ENCODE measurements at regions not wholly inside any gene's neighbourhood (a gene's known extent, or its start where the extent isn't known, plus 50 kb on each side); places are given as distances from the start of the nearest gene placed in this dataset.
"Not testable (repeated sequence)": the region's sequence is repeated elsewhere in the genome, so short reads cannot be mapped to it uniquely, and the experiment has no call there.

DNA sequence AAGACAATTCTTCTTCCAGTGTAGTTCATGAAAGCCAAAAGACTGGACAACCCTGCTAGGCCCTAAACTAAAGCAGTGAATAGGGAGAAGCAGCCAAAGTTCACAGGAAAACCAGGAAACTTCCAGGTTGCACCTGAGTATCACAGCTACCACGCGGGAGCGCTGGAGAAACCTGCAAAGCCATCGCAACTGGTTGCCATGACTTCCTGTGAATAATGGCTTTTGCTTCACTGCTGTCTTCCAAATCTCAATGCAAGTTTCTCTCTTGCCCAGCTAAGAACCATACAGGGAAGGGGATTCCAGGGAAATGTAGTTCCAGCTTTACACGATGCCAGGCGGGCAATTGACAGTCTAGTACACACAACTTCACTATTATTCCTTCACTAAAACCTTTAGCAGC, 114.1 kb downstream of the GXYLT1 start:
- DNase-seq (ENCODE audit: insufficient read length, low spot score) (no peak), FAIRE-seq (no peak)
- TF ChIP-seq POLR2A (IDR thresholded peaks at IDR 0.05; ENCODE audit: low read depth, low read length): no peak
- TF ChIP-seq SPI1 (IDR thresholded peaks at IDR 0.05; ENCODE audit: low read depth, low read length): no peak
- TF ChIP-seq PAX5 (IDR thresholded peaks at IDR 0.05; ENCODE audit: insufficient read depth, low read length, severe bottlenecking): no peak
- no peak for TF ChIP-seq POU2F2 (IDR thresholded peaks at IDR 0.05; ENCODE audit: low read depth, low read length)
- TF ChIP-seq POLR2AphosphoS5 (IDR thresholded peaks at IDR 0.05; ENCODE audit: low read depth, low read length): no peak
- TF ChIP-seq TAF1 (IDR thresholded peaks at IDR 0.05; ENCODE audit: low read depth, low read length): no peak

DNA sequence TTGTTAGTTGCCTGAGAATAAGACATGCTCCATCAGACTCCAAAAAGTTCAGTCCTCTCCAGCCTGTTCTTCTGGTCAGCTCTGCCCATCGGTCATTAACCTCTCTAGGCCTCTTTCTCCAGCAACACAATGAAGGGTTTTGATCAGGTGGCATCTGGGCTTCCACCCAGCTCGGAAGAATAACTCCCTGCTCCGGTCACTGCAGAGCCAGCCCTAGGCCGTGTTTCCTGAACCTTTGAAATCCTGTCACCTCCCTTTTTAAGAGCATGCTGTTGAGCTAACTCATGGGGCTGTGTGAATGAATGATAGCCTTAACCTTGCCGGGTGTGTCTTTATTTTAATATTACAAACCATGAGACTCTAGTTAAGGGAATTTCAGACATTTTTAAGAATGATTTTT, 117.1 kb downstream of the GXYLT1 start:
- DNase-seq (ENCODE audit: insufficient read length, low spot score) (no peak), FAIRE-seq (no peak)
- TF ChIP-seq POLR2AphosphoS5 (IDR thresholded peaks at IDR 0.05; ENCODE audit: low read depth, low read length) (no peak), TAF1 (IDR thresholded peaks at IDR 0.05; ENCODE audit: low read depth, low read length) (no peak), POLR2A (IDR thresholded peaks at IDR 0.05; ENCODE audit: low read depth, low read length) (no peak), SPI1 (IDR thresholded peaks at IDR 0.05; ENCODE audit: low read depth, low read length) (no peak), PAX5 (IDR thresholded peaks at IDR 0.05; ENCODE audit: insufficient read depth, low read length, severe bottlenecking) (no peak), POU2F2 (IDR thresholded peaks at IDR 0.05; ENCODE audit: low read depth, low read length) (no peak)

DNA sequence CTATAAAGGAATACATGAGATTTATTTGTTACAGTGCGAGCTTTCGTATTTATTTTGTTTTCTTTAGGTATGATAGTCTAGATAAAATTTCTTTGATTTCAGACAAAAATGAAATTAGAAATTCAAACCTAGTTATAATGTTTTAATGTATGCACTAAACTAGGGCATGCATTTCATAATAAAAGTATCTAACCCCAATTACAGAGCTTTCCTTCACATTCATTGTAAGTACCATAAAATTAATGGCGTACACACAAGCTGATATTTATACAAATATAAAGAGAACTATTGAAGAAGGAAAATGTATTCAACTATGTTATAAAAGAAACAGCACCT, 120.2 kb downstream of the GXYLT1 start:
- DNase-seq (ENCODE audit: insufficient read length, low spot score) (no peak), FAIRE-seq (no peak)
- TF ChIP-seq POLR2AphosphoS5 (IDR thresholded peaks at IDR 0.05; ENCODE audit: low read depth, low read length): no peak
- TF ChIP-seq POU2F2 (IDR thresholded peaks at IDR 0.05; ENCODE audit: low read depth, low read length): no peak
- TF ChIP-seq POLR2A (IDR thresholded peaks at IDR 0.05; ENCODE audit: low read depth, low read length): no peak
- no peak for TF ChIP-seq PAX5 (IDR thresholded peaks at IDR 0.05; ENCODE audit: insufficient read depth, low read length, severe bottlenecking)
- TF ChIP-seq SPI1 (IDR thresholded peaks at IDR 0.05; ENCODE audit: low read depth, low read length): no peak
- TF ChIP-seq TAF1 (IDR thresholded peaks at IDR 0.05; ENCODE audit: low read depth, low read length): no peak

DNA sequence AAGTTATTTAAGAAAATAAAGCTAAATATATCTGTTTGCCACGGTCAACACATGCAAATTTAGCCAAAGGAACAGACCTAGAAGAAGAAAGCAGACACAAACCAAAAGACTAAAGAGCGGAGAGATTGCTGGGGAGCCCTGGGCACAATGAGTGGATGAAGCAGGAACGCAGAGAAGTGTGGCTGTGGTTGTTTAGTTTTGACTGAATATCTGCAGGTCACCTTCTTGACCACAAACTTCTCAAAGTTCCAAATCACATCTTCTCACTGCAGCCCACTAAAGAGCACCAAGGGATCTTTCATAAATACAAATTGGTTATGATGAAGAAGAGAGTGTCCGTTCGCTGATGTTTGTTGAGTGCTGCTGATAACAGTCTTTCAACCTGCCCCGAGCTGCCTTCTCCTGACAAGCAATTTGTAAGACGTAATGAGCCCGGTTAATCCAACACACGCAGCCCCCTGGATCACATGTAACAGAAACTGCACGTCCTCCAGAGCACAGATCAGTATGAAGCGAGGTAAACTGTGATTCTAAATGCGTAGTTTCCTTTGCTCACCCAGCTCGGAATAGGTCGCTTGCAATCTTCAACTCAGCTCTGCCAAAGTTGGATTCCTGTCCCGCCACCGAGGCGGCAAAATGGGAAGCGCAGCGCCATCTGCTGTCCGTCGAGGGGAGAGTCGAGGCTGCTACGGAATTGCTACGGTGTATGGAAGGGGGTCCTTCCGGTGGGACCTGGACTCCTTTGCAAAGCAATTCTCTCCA, 120.8 kb downstream of the GXYLT1 start:
- DNase-seq (ENCODE audit: insufficient read length, low spot score) (peak; percentile 18), FAIRE-seq (peak; percentile 90)
- TF ChIP-seq TAF1 (IDR thresholded peaks at IDR 0.05; ENCODE audit: low read depth, low read length) (no peak), POU2F2 (IDR thresholded peaks at IDR 0.05; ENCODE audit: low read depth, low read length) (peak; percentile 41; the same call in 1 of the 2 replicates)

DNA sequence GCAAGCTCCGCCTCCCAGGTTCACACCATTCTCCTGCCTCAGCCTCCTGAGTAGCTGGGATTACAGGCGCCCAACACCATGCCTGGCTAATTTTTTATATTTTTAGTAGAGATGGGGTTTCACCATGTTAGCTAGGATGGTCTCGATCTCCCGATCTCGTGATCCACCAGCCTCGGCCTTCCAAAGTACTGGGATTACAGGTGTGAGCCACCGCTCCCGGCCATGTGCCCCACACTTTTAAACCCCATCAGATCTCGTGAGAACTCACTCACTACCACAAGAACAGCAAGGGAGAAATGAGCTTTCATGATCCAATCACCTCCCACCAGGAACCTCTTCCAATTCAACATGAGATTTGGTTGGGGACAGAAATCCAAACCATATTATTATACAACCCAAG, 122.7 kb downstream of the GXYLT1 start:
- DNase-seq (ENCODE audit: insufficient read length, low spot score); FAIRE-seq: not testable (repeated sequence)

DNA sequence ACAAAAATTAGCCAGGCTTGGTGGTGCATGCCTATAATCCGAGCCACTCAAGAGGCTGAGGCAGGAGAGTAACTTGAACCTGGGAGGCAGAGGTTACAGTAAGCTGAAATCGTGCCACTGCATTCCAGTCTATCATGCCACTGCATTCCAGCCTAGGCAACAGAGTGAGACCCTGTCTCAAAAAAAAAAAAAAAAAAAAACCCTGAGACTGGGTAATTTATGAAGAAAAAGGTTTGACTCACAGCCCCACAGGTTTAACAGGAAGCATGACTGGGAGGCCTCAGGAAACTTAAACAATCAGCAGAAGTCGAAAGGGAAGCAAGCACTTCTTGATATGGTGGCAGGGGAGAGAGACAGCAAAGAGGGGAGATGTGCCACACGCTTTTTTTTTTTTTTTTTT, 123.2 kb downstream of the GXYLT1 start:
- DNase-seq (ENCODE audit: insufficient read length, low spot score) (no peak), FAIRE-seq (no peak)

DNA sequence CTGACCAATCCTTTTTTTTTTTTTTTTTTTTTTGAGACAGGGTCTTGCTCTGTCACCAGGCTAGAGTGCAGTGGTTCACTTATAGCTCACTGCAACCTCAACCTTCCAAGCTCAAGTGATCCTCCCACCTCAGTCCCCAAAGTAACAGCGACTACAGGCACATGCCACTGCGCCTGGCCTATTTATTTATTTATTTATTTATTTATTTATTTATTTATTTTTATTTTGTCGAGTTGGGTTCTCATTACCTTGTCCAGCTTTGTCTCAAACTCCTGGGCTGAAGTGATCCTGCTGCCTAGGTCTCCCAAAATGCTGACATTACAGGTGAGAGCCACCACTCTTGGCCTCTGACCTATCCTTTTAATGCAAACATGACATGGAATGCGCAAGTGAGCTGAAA, 124.4 kb downstream of the GXYLT1 start:
- FAIRE-seq: no peak

More for the DNA sequence above, 123.2 kb downstream of the GXYLT1 start:
- no peak for TF ChIP-seq TAF1 (IDR thresholded peaks at IDR 0.05; ENCODE audit: low read depth, low read length)
- TF ChIP-seq POU2F2 (IDR thresholded peaks at IDR 0.05; ENCODE audit: low read depth, low read length): no peak
- no peak for TF ChIP-seq POLR2A (IDR thresholded peaks at IDR 0.05; ENCODE audit: low read depth, low read length)
- no peak for TF ChIP-seq POLR2AphosphoS5 (IDR thresholded peaks at IDR 0.05; ENCODE audit: low read depth, low read length)
- no peak for TF ChIP-seq SPI1 (IDR thresholded peaks at IDR 0.05; ENCODE audit: low read depth, low read length)
- no peak for TF ChIP-seq PAX5 (IDR thresholded peaks at IDR 0.05; ENCODE audit: insufficient read depth, low read length, severe bottlenecking)

DNA sequence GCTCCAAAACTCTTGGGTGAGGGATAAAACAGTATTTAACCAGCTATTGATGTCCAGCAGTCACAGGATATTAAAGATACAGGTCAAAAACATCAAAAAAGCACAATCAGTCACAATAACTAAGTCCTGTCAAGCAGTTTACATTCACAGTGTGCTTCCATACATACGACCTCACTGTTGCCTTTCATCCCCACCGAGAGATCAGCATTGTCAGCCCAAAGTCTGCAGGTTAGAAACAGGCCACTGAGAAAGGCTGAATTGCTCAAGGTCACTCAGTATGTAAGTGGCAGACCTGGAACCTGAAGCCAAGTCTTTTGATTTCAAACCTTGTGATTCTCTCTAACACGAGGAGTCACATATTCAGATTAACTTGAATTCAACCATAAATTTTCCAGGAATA, 124.9 kb downstream of the GXYLT1 start:
- TF ChIP-seq TAF1 (IDR thresholded peaks at IDR 0.05; ENCODE audit: low read depth, low read length) (no peak), POLR2A (IDR thresholded peaks at IDR 0.05; ENCODE audit: low read depth, low read length) (no peak), SPI1 (IDR thresholded peaks at IDR 0.05; ENCODE audit: low read depth, low read length) (no peak), POLR2AphosphoS5 (IDR thresholded peaks at IDR 0.05; ENCODE audit: low read depth, low read length) (no peak), PAX5 (IDR thresholded peaks at IDR 0.05; ENCODE audit: insufficient read depth, low read length, severe bottlenecking) (no peak), POU2F2 (IDR thresholded peaks at IDR 0.05; ENCODE audit: low read depth, low read length) (no peak)
- no peak for FAIRE-seq
- DNase-seq (ENCODE audit: insufficient read length, low spot score): no peak

More for the DNA sequence above, 124.4 kb downstream of the GXYLT1 start:
- TF ChIP-seq POLR2A (IDR thresholded peaks at IDR 0.05; ENCODE audit: low read depth, low read length): no peak
- no peak for TF ChIP-seq SPI1 (IDR thresholded peaks at IDR 0.05; ENCODE audit: low read depth, low read length)
- no peak for TF ChIP-seq POU2F2 (IDR thresholded peaks at IDR 0.05; ENCODE audit: low read depth, low read length)
- no peak for DNase-seq (ENCODE audit: insufficient read length, low spot score)

DNA sequence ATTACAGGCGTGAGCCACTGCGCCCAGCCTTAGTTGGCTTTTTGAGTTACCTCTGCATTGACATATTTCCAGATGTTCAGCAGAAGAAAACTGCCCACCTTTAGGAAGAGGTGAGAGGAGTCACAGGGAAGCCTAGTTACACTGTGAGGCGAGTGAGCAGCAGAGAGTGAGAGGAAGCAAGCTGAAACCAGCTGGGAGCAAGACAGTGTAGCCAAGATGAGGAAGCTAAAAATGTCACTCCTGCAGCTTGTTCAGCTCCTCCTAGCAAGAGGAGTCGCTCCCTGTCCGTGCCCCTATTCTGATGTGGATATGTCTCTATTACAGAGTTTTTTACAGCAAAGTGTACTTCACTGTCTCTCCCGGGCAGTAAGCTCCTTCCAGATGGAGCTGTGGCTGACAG, 127.6 kb downstream of the GXYLT1 start:
- no peak for TF ChIP-seq POU2F2 (IDR thresholded peaks at IDR 0.05; ENCODE audit: low read depth, low read length)
- no peak for TF ChIP-seq PAX5 (IDR thresholded peaks at IDR 0.05; ENCODE audit: insufficient read depth, low read length, severe bottlenecking)
- no peak for TF ChIP-seq POLR2A (IDR thresholded peaks at IDR 0.05; ENCODE audit: low read depth, low read length)
- TF ChIP-seq POLR2AphosphoS5 (IDR thresholded peaks at IDR 0.05; ENCODE audit: low read depth, low read length): no peak
- no peak for TF ChIP-seq TAF1 (IDR thresholded peaks at IDR 0.05; ENCODE audit: low read depth, low read length)
- TF ChIP-seq SPI1 (IDR thresholded peaks at IDR 0.05; ENCODE audit: low read depth, low read length): no peak
- DNase-seq (ENCODE audit: insufficient read length, low spot score) (no peak), FAIRE-seq (peak; percentile 13)

DNA sequence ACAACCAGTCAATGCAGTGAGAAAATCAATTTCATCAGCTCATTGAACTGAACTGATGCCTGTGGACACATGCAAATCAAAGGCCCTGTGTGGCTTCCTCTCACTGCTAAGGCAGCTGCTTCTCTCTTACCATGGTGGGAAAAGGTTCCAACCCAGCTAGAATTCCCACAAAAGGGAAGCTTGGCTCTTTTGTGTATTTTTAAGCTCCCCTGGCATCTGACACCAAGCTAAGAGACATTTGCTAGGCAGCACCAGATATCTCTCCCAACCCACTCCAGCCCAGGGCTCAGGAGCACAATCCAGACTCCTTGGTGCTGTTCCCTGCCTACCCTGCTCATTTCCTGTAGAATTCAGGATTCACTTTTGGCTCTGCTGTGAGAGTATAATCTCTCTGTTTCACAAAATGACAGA, 129.6 kb downstream of the GXYLT1 start:
- TF ChIP-seq POLR2A (IDR thresholded peaks at IDR 0.05; ENCODE audit: low read depth, low read length): no peak
- no peak for TF ChIP-seq TAF1 (IDR thresholded peaks at IDR 0.05; ENCODE audit: low read depth, low read length)
- no peak for TF ChIP-seq POU2F2 (IDR thresholded peaks at IDR 0.05; ENCODE audit: low read depth, low read length)
- TF ChIP-seq SPI1 (IDR thresholded peaks at IDR 0.05; ENCODE audit: low read depth, low read length): no peak
- no peak for TF ChIP-seq PAX5 (IDR thresholded peaks at IDR 0.05; ENCODE audit: insufficient read depth, low read length, severe bottlenecking)
- TF ChIP-seq POLR2AphosphoS5 (IDR thresholded peaks at IDR 0.05; ENCODE audit: low read depth, low read length): no peak
- DNase-seq (ENCODE audit: insufficient read length, low spot score) (no peak), FAIRE-seq (no peak)

DNA sequence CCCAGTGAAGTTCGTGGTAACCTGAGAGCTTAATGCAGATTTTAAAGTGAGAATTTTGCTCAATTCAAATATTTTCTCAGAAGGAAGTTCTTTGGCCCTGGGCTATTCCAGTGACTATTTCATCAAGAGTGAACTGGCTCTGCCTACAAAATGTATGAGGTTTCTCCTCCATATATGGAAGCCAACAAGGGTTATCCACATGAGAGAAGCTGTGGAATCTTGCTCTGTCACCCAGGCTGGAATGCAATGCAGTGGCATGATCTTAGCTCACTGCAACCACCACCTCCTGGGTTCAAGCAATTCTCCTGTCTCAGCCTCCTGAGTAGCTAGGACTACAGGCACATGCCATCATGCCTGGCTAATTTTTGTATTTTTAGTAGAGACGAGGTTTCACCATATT, 132.2 kb downstream of the GXYLT1 start:
- not testable (repeated sequence) for FAIRE-seq; DNase-seq (ENCODE audit: insufficient read length, low spot score)
